GM13976 (cell line): ENCODE measurements at regions not wholly inside any gene's neighbourhood (a gene's known extent, or its start where the extent isn't known, plus 50 kb on each side); places are given as distances from the start of the nearest gene placed in this dataset.

Experiments
- DNase-seq: peaks from one replicate; pipeline ENCODE4 v3.0.0; 2012; ENCODE audit warnings: low spot score
- CTCF ChIP-seq: IDR thresholded peaks from 2 replicates; pipeline ENCODE4 v1.5.1; 2012; ENCODE audit warnings: borderline replicate concordance, mild to moderate bottlenecking; ENCODE audit not compliant: insufficient read depth; ENCODE audit errors: extremely low read depth, missing control alignments, control extremely low read depth
- in situ Hi-C: fragments of 300-500 bp; cut with MboI; formaldehyde crosslinking; loops from one replicate; pipeline ENCODE4 v1.12.0; 2022; ENCODE audit warnings: low sequenced_read_pairs, mixed read lengths, inconsistent platforms; ENCODE audit not compliant: unreplicated experiment

GRCh38 chr13:64749301-64749700 lies 2480.8 kb downstream of the PCDH9 start:
- in situ Hi-C loops: no loop called here
- DNase-seq: no peak
- TF ChIP-seq CTCF: no peak

GRCh38 chr13:64746845-64747244 lies 2483.3 kb downstream of the PCDH9 start:
- DNase-seq: no peak
- in situ Hi-C loops: no loop called here
- TF ChIP-seq CTCF: no peak

GRCh38 chr13:64740493-64740892 lies 2489.6 kb downstream of the PCDH9 start:
- in situ Hi-C loops: no loop called here
- no peak for DNase-seq
- no peak for TF ChIP-seq CTCF

GRCh38 chr13:64725492-64725891 lies 2504.6 kb downstream of the PCDH9 start:
- no peak for TF ChIP-seq CTCF
- in situ Hi-C loops: no loop called here

GRCh38 chr13:64723724-64724123 lies 2506.4 kb downstream of the PCDH9 start:
- no peak for TF ChIP-seq CTCF
- DNase-seq: no peak
- in situ Hi-C loops: no loop called here

More at GRCh38 chr13:64725492-64725891, 2504.6 kb downstream of the PCDH9 start:
- no peak for DNase-seq

GRCh38 chr13:64718116-64718515 lies 2512.0 kb downstream of the PCDH9 start:
- TF ChIP-seq CTCF: no peak
- no peak for DNase-seq
- in situ Hi-C loops: no loop called here

GRCh38 chr13:64716936-64717335 lies 2513.2 kb downstream of the PCDH9 start:
- no peak for TF ChIP-seq CTCF
- in situ Hi-C loops: no loop called here
- DNase-seq: no peak
